Activated CD4-positive, alpha-beta T cell treated with anti-CD3 and anti-CD28 coated beads, Interleukin-2, amount 50 U/mL, for 1 hour (primary cell): ENCODE measurements at regions not wholly inside any gene's neighbourhood (a gene's known extent, or its start where the extent isn't known, plus 50 kb on each side); places are given as distances from the start of the nearest gene placed in this dataset.
"Not testable (repeated sequence)": the region's sequence is repeated elsewhere in the genome, so short reads cannot be mapped to it uniquely, and the experiment has no call there.

Experiments
- DNase-seq: peaks from one replicate; pipeline ENCODE4 v3.0.0-alpha.2; 2020

GRCh38 chr19:28715157-28715556 is 497.8 kb downstream of the UQCRFS1 start:
- no peak for DNase-seq

DNA sequence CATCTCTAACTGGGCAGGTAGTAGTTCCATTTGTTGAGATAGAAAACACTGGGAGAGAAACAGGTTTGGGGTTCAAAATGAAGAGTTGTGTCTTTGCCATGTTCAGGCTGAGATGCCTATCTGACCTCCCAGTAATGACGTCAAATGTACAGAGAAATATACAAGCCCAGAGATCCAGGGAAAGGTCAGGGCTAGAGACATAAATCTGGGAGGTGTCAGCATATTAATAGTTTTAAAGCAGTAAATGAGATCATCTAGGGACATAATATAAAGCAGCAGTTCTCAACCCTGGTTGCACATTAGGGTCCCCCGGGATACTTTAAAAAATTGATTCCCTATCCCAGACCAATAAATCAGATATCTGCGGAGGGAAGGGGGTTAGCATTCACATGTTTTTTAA is 501.5 kb downstream of the UQCRFS1 start:
- no peak for DNase-seq

DNA sequence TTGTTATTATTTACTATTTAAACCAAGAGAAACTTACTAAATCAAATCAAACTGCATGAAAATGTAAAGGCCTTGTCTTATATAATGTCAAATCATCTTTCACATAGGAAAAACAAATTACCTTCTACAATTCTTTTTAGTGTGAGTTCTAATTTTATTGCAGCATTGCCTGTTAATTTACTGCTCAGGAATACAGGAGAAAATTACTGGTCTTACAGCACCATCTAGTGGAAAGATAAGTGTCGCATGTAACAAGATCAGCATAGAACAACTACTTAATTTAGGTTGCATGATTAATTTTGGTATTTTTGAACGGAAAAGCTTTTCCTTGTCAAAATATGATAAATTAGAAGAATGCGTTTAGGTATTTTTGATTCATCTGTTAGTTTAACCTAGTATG is 502.7 kb downstream of the UQCRFS1 start:
- no peak for DNase-seq

- DNase-seq, result no peak
Measured at GRCh38 chr19:28706693-28707092, 506.3 kb downstream of the UQCRFS1 start.

GRCh38 chr19:28705008-28705407 is 507.9 kb downstream of the UQCRFS1 start:
- DNase-seq, result no peak

DNA sequence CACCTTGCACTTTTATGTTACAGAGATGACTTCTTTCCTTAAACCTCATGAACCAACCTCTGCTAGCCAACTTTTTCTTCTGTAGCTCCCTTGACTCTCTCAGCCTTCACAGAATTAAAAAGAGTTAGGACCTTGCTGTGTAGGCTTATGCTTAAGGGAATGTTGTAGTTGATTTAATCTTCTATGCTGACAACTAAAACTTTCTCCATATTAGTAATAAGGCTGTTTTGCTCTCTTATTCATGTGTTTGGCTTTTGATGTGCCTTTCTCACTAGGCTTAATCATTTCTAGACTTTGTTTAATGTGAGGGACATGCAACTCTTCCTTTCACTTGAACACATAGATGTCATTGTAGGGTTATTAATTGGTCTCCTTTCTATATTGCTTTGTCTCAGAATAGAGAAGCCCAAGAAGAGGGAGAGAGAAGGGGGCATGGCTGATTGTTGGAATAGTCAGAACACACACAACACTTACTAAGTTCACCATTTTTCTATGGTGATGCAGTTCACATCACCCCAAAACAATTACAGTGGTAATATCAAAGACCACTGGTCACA is 509.5 kb downstream of the UQCRFS1 start:
- DNase-seq, result no peak

GRCh38 chr19:28701491-28701890 is 511.5 kb downstream of the UQCRFS1 start:
- DNase-seq, result no peak

DNA sequence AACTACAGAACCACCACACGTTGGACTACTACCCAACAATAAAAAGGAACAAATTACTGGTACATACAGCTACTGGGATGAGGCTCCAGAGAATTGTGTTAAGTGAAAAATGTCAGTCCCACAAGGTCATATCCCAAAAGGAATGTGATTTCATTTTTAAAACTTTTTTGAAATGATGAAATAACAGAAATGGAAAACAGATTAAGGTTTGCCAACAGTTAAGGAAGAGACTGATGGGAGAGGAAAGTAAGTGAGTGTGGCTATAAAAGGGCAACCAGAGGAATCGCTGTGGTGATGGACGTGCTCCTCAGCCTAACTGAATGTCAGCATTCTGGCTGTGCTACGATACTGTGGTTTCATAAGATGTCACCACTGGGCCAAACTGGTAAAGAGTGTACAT is 512.8 kb downstream of the UQCRFS1 start:
- no peak for DNase-seq

DNA sequence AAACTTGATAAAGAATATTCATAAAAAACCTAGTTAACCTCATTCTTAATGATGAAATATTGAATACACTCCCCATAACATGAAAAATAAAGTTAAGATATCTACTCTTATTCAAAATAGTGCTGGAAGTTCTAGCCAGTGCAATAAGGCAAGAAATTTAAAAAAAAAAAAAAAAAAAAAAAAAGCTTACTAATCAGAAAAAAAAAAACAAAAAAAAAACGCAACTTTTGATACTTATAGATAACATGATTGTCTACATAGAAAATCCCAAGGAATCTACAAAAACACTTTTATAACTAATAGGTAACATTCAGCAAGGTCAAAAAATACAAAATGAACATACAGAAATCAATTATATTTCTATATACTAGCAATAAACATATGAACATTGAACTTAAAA is 515.6 kb downstream of the UQCRFS1 start:
- no peak for DNase-seq

DNA sequence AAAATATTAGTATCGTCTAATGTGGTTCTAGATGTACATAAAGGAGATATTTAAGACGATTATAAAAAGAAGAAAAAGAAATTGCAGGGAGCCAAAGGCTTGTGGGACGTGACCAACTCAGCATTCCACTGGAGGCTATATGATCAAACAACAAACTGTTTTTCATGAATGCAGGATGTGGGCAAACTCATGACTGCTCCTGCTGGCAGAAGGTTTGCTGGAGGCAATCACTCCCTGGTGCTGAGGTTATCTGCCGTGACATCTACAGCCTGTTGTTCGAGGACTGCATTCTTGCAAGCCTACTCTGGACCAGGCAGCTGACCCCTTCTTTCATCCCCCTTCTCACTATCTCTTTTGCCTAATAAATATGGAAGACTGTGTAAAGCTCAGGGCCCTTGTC is 518.1 kb downstream of the UQCRFS1 start:
- no peak for DNase-seq

DNA sequence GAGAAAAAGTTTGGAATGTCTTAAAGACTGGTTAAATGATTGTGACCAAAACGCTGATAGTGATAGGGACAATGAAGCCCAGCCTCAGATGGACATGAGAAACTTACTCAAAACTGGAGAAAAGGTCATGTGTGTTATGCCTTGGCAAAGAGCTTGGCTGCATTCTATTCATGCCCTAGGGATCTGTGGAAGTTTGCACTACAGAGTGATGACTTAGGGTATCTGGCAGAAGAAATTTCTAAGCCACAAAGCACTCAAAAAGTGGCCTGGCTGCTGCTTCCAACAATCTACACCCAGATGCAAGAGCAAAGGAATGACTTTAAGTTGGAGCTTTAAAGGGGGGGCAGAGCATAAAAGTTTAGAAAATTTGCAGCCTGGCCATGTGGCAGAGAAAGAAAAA is 521.3 kb downstream of the UQCRFS1 start:
- no peak for DNase-seq

- not testable (repeated sequence) for DNase-seq
Measured at GRCh38 chr19:28689464-28689863, 523.5 kb downstream of the UQCRFS1 start.

DNA sequence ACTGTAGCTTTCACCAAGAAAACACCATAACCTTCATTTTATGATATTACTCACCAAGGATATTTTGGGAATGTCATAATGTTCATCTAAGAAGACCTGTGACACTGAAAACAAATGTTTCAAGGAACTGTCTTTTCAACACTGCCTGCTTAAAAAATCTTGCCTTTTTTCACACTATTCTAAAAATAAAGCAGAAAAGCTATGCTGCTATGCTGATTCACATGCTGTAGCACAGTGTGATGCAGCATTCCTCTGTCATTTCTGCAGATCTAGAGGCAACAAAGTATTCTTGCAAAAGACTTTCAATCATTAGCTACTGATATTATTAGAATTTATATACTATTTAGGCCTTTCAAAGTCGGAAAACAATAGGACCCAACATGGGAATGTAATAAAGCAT is 525.7 kb downstream of the UQCRFS1 start:
- no peak for DNase-seq

DNA sequence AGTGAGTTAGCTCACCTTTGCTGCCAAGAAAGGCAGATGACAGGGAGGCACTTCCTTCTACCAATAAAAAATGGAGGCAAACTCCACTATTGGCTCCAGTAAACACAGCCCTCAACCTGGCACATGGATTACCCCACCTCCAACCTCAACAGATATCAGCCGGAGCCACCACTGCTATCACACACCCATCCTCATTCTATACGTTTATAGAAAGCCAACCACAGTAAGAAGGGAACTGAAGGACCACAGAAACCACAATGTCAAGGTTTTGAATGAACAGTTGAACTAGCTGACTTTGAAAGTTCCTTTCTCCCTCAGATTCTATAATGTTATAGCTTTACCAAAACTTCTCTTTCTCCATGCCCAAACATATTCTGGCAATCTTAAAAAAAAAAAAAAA is 526.2 kb downstream of the UQCRFS1 start:
- DNase-seq, result no peak

GRCh38 chr19:28685802-28686201 is 527.1 kb downstream of the UQCRFS1 start:
- no peak for DNase-seq

DNA sequence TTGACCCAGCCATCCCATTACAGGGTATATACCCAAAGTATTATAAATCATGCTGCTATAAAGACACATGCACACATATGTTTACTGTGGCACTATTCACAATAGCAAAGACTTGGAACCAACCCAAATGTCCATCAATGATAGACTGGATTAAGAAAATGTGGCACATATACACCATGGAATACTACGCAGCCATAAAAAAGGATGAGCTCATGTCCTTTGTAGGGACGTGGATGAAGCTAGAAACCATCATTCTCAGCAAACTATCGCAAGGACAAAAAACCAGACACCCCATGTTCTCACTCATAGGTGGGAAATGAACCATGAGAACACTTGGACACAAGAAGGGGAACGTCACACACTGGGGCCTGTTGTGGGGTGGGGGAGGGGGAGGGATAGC is 527.9 kb downstream of the UQCRFS1 start:
- DNase-seq, result not testable (repeated sequence)

GRCh38 chr19:28680111-28680510 is 532.8 kb downstream of the UQCRFS1 start:
- no peak for DNase-seq

- DNase-seq, result no peak
Measured at GRCh38 chr19:28670836-28671235, 542.1 kb downstream of the UQCRFS1 start.

GRCh38 chr19:28669804-28670203 is 543.1 kb downstream of the UQCRFS1 start:
- DNase-seq, result no peak

DNA sequence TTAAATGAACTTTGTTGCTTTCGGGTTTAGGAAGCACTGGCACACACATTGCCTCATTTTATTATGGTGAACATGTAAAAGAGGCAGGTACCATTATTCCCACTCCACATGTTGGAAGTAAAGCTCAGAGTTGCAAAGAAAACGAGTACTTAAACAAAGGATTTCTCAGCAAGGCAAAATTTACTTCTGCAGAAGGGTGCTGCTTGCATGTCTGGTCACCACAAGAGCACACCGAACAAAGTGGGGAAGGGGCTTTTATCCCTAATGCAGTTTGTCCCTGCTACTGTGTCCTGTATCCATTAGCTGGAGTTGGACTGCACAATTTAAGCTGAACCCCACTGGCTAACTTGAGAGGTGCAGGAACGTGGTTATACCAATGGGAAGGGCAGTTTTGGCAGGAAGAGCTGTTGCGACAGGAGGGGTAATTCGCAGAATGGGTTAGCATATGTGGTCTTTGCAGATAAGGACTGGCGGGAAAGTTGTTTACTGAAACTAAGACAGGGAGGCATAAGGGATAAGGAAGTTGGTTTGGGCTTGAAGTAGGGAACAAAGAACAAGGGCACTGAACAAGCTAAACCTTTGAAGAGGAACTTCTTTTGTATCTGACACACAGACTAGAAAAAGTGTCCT is 545.5 kb downstream of the UQCRFS1 start:
- DNase-seq, result no peak

- no peak for DNase-seq
Measured at GRCh38 chr19:28665748-28666147, 547.2 kb downstream of the UQCRFS1 start.

- DNase-seq, result no peak
Measured at GRCh38 chr19:28656644-28657043, 556.3 kb downstream of the UQCRFS1 start.

DNA sequence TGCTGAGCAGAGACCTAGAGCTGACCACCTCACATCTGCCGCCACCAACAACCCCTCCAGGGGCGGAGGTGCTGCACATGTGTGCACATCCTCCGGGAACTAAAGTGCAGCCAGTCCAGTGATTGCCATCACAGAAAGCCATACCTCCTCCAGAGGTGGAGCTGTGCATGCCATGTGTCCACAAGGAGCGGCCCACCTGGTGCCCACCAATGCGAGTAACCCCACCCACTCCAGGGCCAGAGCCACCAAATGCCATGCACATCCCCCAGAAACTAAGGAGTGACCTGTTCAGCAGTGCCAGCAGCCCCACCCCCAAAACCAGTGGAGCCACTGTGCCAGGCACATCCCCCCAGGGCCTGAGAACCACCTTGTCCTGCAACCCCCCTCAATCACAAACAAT is 557.9 kb downstream of the UQCRFS1 start:
- DNase-seq, result no peak

- DNase-seq, result no peak
Measured at GRCh38 chr19:28652765-28653164, 560.2 kb downstream of the UQCRFS1 start.

DNA sequence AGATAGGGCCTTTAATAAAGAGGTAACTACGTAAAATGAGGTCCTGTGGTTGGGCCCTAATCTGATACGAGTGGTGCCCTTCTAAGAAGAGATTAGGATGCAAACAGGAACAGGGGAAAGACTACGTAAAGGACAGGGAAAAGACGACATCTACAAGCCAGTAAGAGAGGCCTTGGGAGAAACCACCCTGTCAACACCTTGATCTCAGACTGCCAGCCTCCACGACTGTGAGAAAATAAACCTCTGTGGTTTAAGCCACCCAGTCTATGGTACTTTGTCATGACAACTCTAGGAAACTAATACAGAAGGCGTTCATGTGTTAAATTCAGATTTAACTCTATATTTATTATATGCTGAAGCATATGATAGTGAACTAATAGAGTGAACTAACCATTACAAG is 566.3 kb downstream of the UQCRFS1 start:
- no peak for DNase-seq
